GM18867 (cell line): ENCODE measurements at regions not wholly inside any gene's neighbourhood (a gene's known extent, or its start where the extent isn't known, plus 50 kb on each side); places are given as distances from the start of the nearest gene placed in this dataset.
A peak's percentile ranks its signal among the peaks of the same experiment; 100 is the strongest.

ENCODE experiments used
- ATAC-seq: cut with Tn5 transposase; IDR thresholded peaks from one replicate; pipeline ENCODE4 v1.9.1; 2021; ENCODE audit warnings: mild to moderate bottlenecking, moderate library complexity; ENCODE audit not compliant: unreplicated experiment

GRCh38 chr9:16025627-16026026 is 472.8 kb downstream of the CCDC171 start:
- no peak for ATAC-seq

- no peak for ATAC-seq
Observed at GRCh38 chr9:16026886-16027285, 474.0 kb downstream of the CCDC171 start.

- no peak for ATAC-seq
Observed at GRCh38 chr9:16028548-16028947, 475.7 kb downstream of the CCDC171 start.

GRCh38 chr9:16029046-16029615 is 476.3 kb downstream of the CCDC171 start:
- ATAC-seq: no peak

- no peak for ATAC-seq
Observed at GRCh38 chr9:16029796-16030363, 477.0 kb downstream of the CCDC171 start.

GRCh38 chr9:16030528-16031185 is 477.8 kb downstream of the CCDC171 start:
- ATAC-seq: peak; percentile 93

GRCh38 chr9:16031486-16031885 is 478.6 kb downstream of the CCDC171 start:
- no peak for ATAC-seq

- ATAC-seq: no peak
Observed at GRCh38 chr9:16031971-16032370, 479.1 kb downstream of the CCDC171 start.

- ATAC-seq: no peak
Observed at GRCh38 chr9:16032799-16033198, 480.0 kb downstream of the CCDC171 start.

GRCh38 chr9:16033253-16033652 is 480.4 kb downstream of the CCDC171 start:
- ATAC-seq: no peak

- no peak for ATAC-seq
Observed at GRCh38 chr9:16033921-16034691, 481.3 kb downstream of the CCDC171 start.

GRCh38 chr9:16039218-16039987 is 486.6 kb downstream of the CCDC171 start:
- no peak for ATAC-seq

GRCh38 chr9:16039988-16040761 is 487.3 kb downstream of the CCDC171 start:
- no peak for ATAC-seq

- no peak for ATAC-seq
Observed at GRCh38 chr9:16043756-16044578, 491.1 kb downstream of the CCDC171 start.

- no peak for ATAC-seq
Observed at GRCh38 chr9:16044579-16044881, 491.7 kb downstream of the CCDC171 start.

GRCh38 chr9:16045651-16046280 is 492.9 kb downstream of the CCDC171 start:
- ATAC-seq: no peak

GRCh38 chr9:16046713-16047112 is 493.9 kb downstream of the CCDC171 start:
- ATAC-seq: no peak

- ATAC-seq: no peak
Observed at GRCh38 chr9:16048129-16048528, 495.3 kb downstream of the CCDC171 start.

- ATAC-seq: no peak
Observed at GRCh38 chr9:16052146-16052545, 499.3 kb downstream of the CCDC171 start.
